GM21723 (cell line): ENCODE measurements at regions not wholly inside any gene's neighbourhood (a gene's known extent, or its start where the extent isn't known, plus 50 kb on each side); places are given as distances from the start of the nearest gene placed in this dataset.

Experiments
- ATAC-seq: cut with Tn5 transposase; IDR thresholded peaks from one replicate; pipeline ENCODE4 v1.9.1; 2021; ENCODE audit warnings: mild to moderate bottlenecking, moderate library complexity; ENCODE audit not compliant: unreplicated experiment

GRCh38 chr7:34269084-34269483, 363.7 kb downstream of the BMPER start:
- no peak for ATAC-seq

GRCh38 chr7:34275624-34276023, 370.3 kb downstream of the BMPER start:
- no peak for ATAC-seq

- no peak for ATAC-seq
These were observed 371.9 kb downstream of the BMPER start for GRCh38 chr7:34277016-34277802.

GRCh38 chr7:34277803-34278199, 372.5 kb downstream of the BMPER start:
- no peak for ATAC-seq

- no peak for ATAC-seq
These were observed 375.9 kb downstream of the BMPER start for GRCh38 chr7:34281260-34281659.

- ATAC-seq: no peak
These were observed 375.7 kb upstream of the NPSR1 start for GRCh38 chr7:34282271-34282670.

GRCh38 chr7:34296663-34297062, 361.4 kb upstream of the NPSR1 start:
- ATAC-seq: no peak

GRCh38 chr7:34298492-34299013, 359.5 kb upstream of the NPSR1 start:
- ATAC-seq: no peak

- ATAC-seq: no peak
These were observed 359.0 kb upstream of the NPSR1 start for GRCh38 chr7:34299066-34299465.

- ATAC-seq: no peak
These were observed 350.5 kb upstream of the NPSR1 start for GRCh38 chr7:34307540-34307939.

- no peak for ATAC-seq
These were observed 349.4 kb upstream of the NPSR1 start for GRCh38 chr7:34308595-34308994.

GRCh38 chr7:34309116-34309515, 348.9 kb upstream of the NPSR1 start:
- ATAC-seq: no peak

GRCh38 chr7:34309584-34309983, 348.4 kb upstream of the NPSR1 start:
- ATAC-seq: no peak

- no peak for ATAC-seq
These were observed 346.4 kb upstream of the NPSR1 start for GRCh38 chr7:34311591-34311990.

- ATAC-seq: no peak
These were observed 345.4 kb upstream of the NPSR1 start for GRCh38 chr7:34312624-34313023.

GRCh38 chr7:34313289-34313688, 344.7 kb upstream of the NPSR1 start:
- no peak for ATAC-seq

GRCh38 chr7:34315032-34315431, 343.0 kb upstream of the NPSR1 start:
- no peak for ATAC-seq

GRCh38 chr7:34317039-34317438, 341.0 kb upstream of the NPSR1 start:
- no peak for ATAC-seq

GRCh38 chr7:34320412-34320811, 337.6 kb upstream of the NPSR1 start:
- ATAC-seq: no peak

GRCh38 chr7:34320926-34321661, 336.9 kb upstream of the NPSR1 start:
- peak; percentile 96 for ATAC-seq

GRCh38 chr7:34322841-34323240, 335.2 kb upstream of the NPSR1 start:
- no peak for ATAC-seq

- ATAC-seq: no peak
These were observed 330.3 kb upstream of the NPSR1 start for GRCh38 chr7:34327681-34328080.
